K562 (cell line): ENCODE measurements at regions not wholly inside any gene's neighbourhood (a gene's known extent, or its start where the extent isn't known, plus 50 kb on each side); places are given as distances from the start of the nearest gene placed in this dataset.

ENCODE experiments used
- ATAC-seq: fragments of 200-7000 bp; cut with Tn5 transposase; 3 replicates; pipeline ENCODE4 v1.9.1; 2020; ENCODE audit warnings: moderate library complexity
- BruUV-seq: library from RNA; stranded (reverse); fragments of 400-500 nt; replicated peaks from 2 replicates; lab custom pipeline; 2021; lab: Mats Ljungman, UMichigan
- CTCF ChIA-PET: fragments of 300-600 bp; formaldehyde crosslinking; extraction: SDS; loops from one replicate; lab custom pipeline; 2021; ENCODE audit warnings: low intra/inter-chr PET ratio; lab: Yijun Ruan, JAX
- POLR2A ChIA-PET: fragments of 300-600, 350-650 bp; sonication (Branson Sonifier 250); formaldehyde crosslinking; extraction: SDS; loops from one replicate; lab custom pipeline; 2021; ENCODE audit warnings: antibody characterized with exemption, inconsistent platforms; lab: Yijun Ruan, JAX
- DNase-seq, 4 experiments: peaks; one replicate each; pipeline versions ENCODE4 v3.0.0 to v3.0.0-alpha.2; 2011 to 2018; ENCODE audit warnings: low spot score in 3 of 4, mixed read lengths in 3 of 4; ENCODE audit errors: extremely low read depth in 1 of 4
- FAIRE-seq: peaks from 2 replicates; lab custom pipeline; 2011; peaks lifted over from hg19 to GRCh38; lab: Jason Lieb, UNC
- H2AFZ ChIP-seq: 2 replicates; pipeline ENCODE4 v1.6.0; 2011; ENCODE audit warnings: low read depth, low read length, control low read depth, inconsistent platforms
- H3K27ac ChIP-seq: fragments of 200-600 bp; 3 replicates; pipeline ENCODE4 v1.8.0; 2011; ENCODE audit warnings: low read depth, mild to moderate bottlenecking, control low read depth, inconsistent platforms, low read length, moderate library complexity, mixed read lengths; ENCODE audit errors: extremely low read depth
- H3K27me3 ChIP-seq, 2 experiments: fragments of 300-600 bp in 1 of 2; 2 replicates in 1 of 2; 3 replicates in 1 of 2; pipeline versions ENCODE4 v1.6.0 to v1.8.0; 2011; ENCODE audit warnings: inconsistent platforms in 2 of 2, low read length in 2 of 2, mild to moderate bottlenecking in 1 of 2, mixed read lengths in 1 of 2, moderate library complexity in 1 of 2; ENCODE audit not compliant: control insufficient read depth in 2 of 2, insufficient read depth in 2 of 2
- H3K36me3 ChIP-seq: fragments of 300-600 bp; 3 replicates; pipeline ENCODE4 v1.8.0; 2011; ENCODE audit warnings: mild to moderate bottlenecking, low read length, inconsistent platforms; ENCODE audit not compliant: control insufficient read depth, insufficient read depth
- H3K4me1 ChIP-seq, 2 experiments: fragments of 200-600 bp in 1 of 2; replicated peaks in 1 of 2; 2 replicates in 1 of 2; 3 replicates in 1 of 2; pipeline versions ENCODE4 v1.5.1 to v1.8.0; 2011; ENCODE audit warnings: inconsistent platforms in 2 of 2, low read length in 2 of 2, mild to moderate bottlenecking in 1 of 2, mixed read lengths in 1 of 2, moderate library complexity in 1 of 2; ENCODE audit not compliant: control insufficient read depth in 2 of 2, insufficient read depth in 2 of 2
- H3K4me2 ChIP-seq: 2 replicates; pipeline ENCODE4 v1.6.1; 2011; ENCODE audit warnings: low read length, control low read depth, inconsistent platforms, mixed read lengths; ENCODE audit not compliant: insufficient read depth
- H3K4me3 ChIP-seq: fragments of 200-600 bp; sonication (generic), shearing (Covaris generic); 2 replicates; pipeline ENCODE4 v1.5.1; 2016; ENCODE audit warnings: control low read depth, inconsistent platforms
- H3K79me2 ChIP-seq: fragments of 200-600 bp; 3 replicates; pipeline ENCODE4 v1.8.0; 2011; ENCODE audit warnings: low read length, inconsistent platforms; ENCODE audit not compliant: control insufficient read depth, insufficient read depth
- H3K9ac ChIP-seq, 2 experiments: 2 replicates each; pipeline versions ENCODE4 v1.6.0 to v1.6.1; 2011; ENCODE audit warnings: low read depth in 2 of 2, low read length in 2 of 2, control low read depth in 1 of 2, inconsistent platforms in 1 of 2, mild to moderate bottlenecking in 1 of 2, mixed read lengths in 1 of 2; ENCODE audit not compliant: insufficient read depth in 1 of 2
- H3K9me1 ChIP-seq: one replicate; pipeline ENCODE4 v1.6.0; 2011; ENCODE audit warnings: inconsistent platforms, mild to moderate bottlenecking, low read length, moderate library complexity; ENCODE audit not compliant: control insufficient read depth, insufficient read depth
- H3K9me3 ChIP-seq: replicated peaks from 2 replicates; pipeline ENCODE4 v1.5.1; 2011; ENCODE audit warnings: low read depth, low read length, inconsistent platforms; ENCODE audit not compliant: control insufficient read depth, insufficient read depth
- H4K20me1 ChIP-seq: replicated peaks from 2 replicates; pipeline ENCODE4 v1.6.1; 2011; ENCODE audit warnings: low read length, inconsistent platforms, mixed read lengths; ENCODE audit not compliant: control insufficient read depth, insufficient read depth
- BHLHE40 ChIP-seq: IDR thresholded peaks from 2 replicates; pipeline ENCODE4 v1.6.1; 2011; ENCODE audit warnings: low read length, improper control_type of control experiment
- CREM ChIP-seq: IDR thresholded peaks from 2 replicates; pipeline ENCODE4 v1.6.1; 2014; ENCODE audit warnings: antibody characterized with exemption, low read depth
- HNRNPK ChIP-seq: fragments of 200-400 bp; formaldehyde crosslinking; IDR thresholded peaks from one replicate; pipeline ENCODE4 v1.6.1; 2018; ENCODE audit warnings: mild to moderate bottlenecking, low read depth, low read length; ENCODE audit not compliant: poor library complexity, severe bottlenecking
- LCOR ChIP-seq: sonication (generic); formaldehyde crosslinking; IDR thresholded peaks from 2 replicates; pipeline ENCODE4 v1.8.0; 2022; ENCODE audit warnings: mild to moderate bottlenecking, missing genetic modification reagents
- SMARCB1 ChIP-seq: IDR thresholded peaks from 2 replicates; pipeline ENCODE4 v1.6.1; 2011; ENCODE audit warnings: improper control_type of control experiment, low read depth; ENCODE audit not compliant: insufficient read length
- ZNF436 ChIP-seq: fragments of 250-450, 450-650 bp; sonication (Bioruptor Pico); formaldehyde crosslinking; IDR thresholded peaks from 2 replicates; pipeline ENCODE4 v1.7.0; 2020; ENCODE audit warnings: mild to moderate bottlenecking
- ZNF57 ChIP-seq: fragments of 450-650 bp; formaldehyde crosslinking; IDR thresholded peaks from 2 replicates; pipeline ENCODE4 v1.4.0; 2020; ENCODE audit warnings: mild to moderate bottlenecking, moderate library complexity
- ZNF780A ChIP-seq: fragments of 250-450 bp; sonication (Bioruptor Pico); IDR thresholded peaks from 2 replicates; pipeline ENCODE4 v1.5.0; 2021; ENCODE audit warnings: mild to moderate bottlenecking
- WGBS: fragments of 100-300 bp; shearing (Covaris generic); methylation state at CpG from one replicate; pipeline ENCODE4 v1.1.6; 2016; ENCODE audit warnings: low coverage, mixed read lengths; ENCODE audit not compliant: insufficient coverage; ENCODE audit errors: missing lambda C conversion rate; 5-methylcytosine and 5-hydroxymethylcytosine counted together
- in situ Hi-C: fragments of 300-500 bp; cut with MboI; formaldehyde crosslinking; loops from 4 replicates; pipeline ENCODE4 v1.15.0; 2018; ENCODE audit warnings: inconsistent platforms, mixed read lengths
- intact Hi-C: fragments of 100-400 bp; cut with micrococcal nuclease; formaldehyde crosslinking; loops from 2 replicates; pipeline ENCODE4 v1.14.2; 2022

DNA sequence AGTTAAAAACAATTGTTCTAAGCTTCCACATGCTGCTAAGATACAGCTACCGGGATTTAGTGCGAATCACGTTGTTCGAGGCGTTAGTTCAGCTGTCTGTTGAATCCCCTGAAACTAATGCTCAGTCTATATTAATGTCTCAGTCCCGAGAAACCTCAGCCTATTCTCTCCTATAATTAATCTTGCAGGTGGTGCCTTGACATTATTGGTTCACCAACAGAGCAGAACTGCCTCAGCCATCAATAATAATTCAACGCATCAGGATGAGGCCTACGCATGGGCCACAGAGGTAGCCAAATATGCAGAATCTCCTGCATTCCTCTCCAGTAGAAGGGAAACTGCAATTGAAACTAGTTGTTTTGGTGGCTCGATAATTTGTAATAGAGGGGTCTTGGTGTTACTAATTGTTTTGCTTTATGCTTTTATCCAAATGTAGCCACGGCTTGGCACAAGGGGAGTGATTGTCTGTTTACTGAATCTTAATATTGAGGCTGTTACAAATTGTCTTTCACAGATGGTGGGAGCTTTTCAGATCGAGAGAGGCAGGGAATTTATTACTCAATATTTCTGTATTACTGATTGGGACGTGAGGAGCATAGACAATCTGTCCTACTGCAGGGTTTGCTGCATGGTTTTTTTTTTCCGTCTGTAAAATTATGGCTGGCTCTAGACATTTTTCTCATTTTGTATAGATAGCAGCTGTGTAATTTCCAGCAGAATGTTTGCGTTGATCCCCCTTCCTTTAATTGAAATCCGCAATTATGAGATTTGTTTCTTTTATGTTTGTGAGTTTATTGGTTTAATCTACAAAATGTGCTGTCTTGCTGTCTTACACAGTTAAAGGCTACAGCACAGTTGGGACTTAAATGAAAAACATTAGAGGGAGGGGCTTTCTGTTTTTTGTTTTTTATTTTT, 1036.5 kb upstream of the NOVA1 start:
- Histone ChIP-seq H3K36me3 (no peaks in the 10 kb centered on the region), H3K27me3 (no peaks in the 10 kb centered on the region), H3K4me1 (no peaks in the 10 kb centered on the region), H3K9me3 (no peaks in the 10 kb centered on the region), H3K9me1 (no peaks in the 10 kb centered on the region), H2AFZ (no peak overlapping the region), H3K27ac (no peak overlapping the region), H3K4me2 (no peak overlapping the region), H4K20me1 (no peaks in the 10 kb centered on the region), H3K4me3 (no peak overlapping the region), H3K79me2 (no peaks in the 10 kb centered on the region), H3K9ac (no peak overlapping the region)
- no TSS peak for BruUV-seq
- ChIA-PET POLR2A (no interaction called here), CTCF (no interaction called here)
- FAIRE-seq (no peak), ATAC-seq (no peak), DNase-seq (no peak)
- WGBS, result 30% methylated on average over 11 of the region's 15 CpGs
- no peak for TF ChIP-seq CREM
- no peak for TF ChIP-seq HNRNPK
- no peak for TF ChIP-seq ZNF436 (CRISPR knock-in tag)
- TF ChIP-seq ZNF780A (CRISPR knock-in tag), result no peak
- TF ChIP-seq BHLHE40, result no peak
- no peak for TF ChIP-seq LCOR (CRISPR knock-in tag)
- TF ChIP-seq ZNF57, result no peak
- TF ChIP-seq SMARCB1, result no peak
- in situ Hi-C loops (no loop called here), intact Hi-C loops (no loop called here)
